22Rv1 (cell line): ENCODE measurements at regions not wholly inside any gene's neighbourhood (a gene's known extent, or its start where the extent isn't known, plus 50 kb on each side); places are given as distances from the start of the nearest gene placed in this dataset.

Experiments
- H3K27ac ChIP-seq: fragments of 450-650 bp; 2 replicates; pipeline ENCODE4 v1.5.1; 2017
- ZFX ChIP-seq: fragments of 450-650 bp; IDR thresholded peaks from 2 replicates; pipeline ENCODE4 v1.6.1; 2017; ENCODE audit warnings: antibody characterized with exemption, borderline replicate concordance
- TF ChIP-seq, protein P1 (sequence below): fragments of 450-650 bp; IDR thresholded peaks from 2 replicates; pipeline ENCODE4 v1.5.1; 2017; ENCODE audit warnings: mild to moderate bottlenecking

DNA sequence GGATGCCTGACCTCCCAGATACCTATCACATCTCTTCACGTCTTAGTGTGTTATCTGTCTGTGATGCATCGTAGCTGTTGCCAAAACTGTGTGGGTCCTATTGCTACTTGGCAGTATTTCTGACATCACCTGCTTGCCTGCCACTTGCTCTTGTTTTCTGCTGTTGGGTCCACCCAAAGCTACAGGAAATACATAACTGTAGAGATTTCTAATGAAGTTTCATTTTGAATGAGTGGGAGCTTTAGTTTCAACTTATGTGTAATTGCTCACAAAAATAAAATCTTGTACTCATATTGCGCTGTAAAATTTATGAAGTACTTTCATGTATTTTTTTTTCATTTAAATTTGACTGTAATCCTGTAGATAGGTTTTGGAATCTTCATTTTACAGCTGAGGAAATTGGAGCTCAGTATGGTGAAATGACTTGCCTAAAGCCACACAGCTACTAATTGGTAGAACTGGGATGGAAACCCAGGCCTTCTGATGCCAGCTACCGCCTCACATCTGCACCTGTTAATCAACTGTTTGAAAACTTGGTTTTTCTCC, 113.6 kb upstream of the MAN1A1 start:
- TF ChIP-seq, protein P1, sequence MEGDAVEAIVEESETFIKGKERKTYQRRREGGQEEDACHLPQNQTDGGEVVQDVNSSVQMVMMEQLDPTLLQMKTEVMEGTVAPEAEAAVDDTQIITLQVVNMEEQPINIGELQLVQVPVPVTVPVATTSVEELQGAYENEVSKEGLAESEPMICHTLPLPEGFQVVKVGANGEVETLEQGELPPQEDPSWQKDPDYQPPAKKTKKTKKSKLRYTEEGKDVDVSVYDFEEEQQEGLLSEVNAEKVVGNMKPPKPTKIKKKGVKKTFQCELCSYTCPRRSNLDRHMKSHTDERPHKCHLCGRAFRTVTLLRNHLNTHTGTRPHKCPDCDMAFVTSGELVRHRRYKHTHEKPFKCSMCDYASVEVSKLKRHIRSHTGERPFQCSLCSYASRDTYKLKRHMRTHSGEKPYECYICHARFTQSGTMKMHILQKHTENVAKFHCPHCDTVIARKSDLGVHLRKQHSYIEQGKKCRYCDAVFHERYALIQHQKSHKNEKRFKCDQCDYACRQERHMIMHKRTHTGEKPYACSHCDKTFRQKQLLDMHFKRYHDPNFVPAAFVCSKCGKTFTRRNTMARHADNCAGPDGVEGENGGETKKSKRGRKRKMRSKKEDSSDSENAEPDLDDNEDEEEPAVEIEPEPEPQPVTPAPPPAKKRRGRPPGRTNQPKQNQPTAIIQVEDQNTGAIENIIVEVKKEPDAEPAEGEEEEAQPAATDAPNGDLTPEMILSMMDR, result no peak
- TF ChIP-seq ZFX, result no peak
- no peak overlapping the region for H3K27ac ChIP-seq

DNA sequence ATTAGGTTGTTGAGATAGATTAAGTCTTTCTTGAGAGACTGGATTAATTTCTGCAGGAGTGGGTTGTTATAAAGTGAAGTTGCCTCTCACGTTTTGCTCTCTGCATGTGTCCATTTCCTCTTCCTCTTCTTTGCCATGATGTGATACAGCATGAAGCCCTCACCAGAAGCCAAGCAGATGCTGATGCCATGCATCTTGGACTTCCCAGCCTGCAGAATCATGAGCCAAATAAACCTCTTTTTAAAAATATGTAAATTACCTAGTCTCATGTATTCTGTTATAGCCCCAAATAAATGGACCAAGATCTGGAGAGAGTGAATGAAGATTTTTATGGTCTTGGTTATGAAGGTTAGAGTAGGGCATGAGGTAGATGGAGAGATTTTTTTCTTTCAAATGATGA, 111.6 kb upstream of the MAN1A1 start:
- TF ChIP-seq, protein P1, result no peak
- no peak for TF ChIP-seq ZFX
- H3K27ac ChIP-seq, result no peak overlapping the region

DNA sequence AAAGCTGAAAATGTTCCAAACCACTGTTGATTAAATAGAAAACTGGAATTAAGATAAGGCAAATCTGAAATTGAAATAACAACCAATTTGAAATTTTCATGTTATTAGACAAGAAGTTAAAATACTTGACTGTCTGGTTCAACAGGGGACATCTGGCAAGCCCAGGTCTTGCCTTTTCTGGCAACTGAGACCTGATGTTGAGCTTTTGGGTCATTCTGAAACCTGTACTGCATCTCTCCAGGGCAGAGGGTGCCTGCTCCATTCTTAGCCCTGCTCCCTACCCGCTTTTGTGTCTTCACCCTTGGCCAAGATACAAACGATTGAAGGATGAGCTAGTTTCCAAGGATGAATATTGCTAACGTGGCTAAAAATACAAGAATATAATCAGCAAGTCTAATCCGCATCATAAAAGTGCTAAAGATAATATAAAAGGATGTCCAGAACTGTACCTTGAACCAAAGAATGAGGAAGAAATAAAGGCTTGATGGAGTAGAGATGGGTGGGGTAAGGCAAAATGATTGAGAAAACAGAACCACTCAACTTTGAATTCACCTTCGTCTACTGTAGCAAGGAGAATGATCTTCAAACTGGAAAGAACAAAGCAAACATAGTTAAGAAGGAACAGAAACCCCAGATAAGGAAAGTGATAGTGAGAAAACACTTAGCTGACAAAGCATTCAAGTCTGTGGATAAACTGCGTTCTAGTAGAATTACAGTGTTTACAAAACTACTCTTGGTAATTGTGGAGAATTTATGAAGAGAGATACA, 109.8 kb upstream of the MAN1A1 start:
- H3K27ac ChIP-seq, result no peak overlapping the region
- TF ChIP-seq ZFX, result no peak
- TF ChIP-seq, protein P1, result no peak

DNA sequence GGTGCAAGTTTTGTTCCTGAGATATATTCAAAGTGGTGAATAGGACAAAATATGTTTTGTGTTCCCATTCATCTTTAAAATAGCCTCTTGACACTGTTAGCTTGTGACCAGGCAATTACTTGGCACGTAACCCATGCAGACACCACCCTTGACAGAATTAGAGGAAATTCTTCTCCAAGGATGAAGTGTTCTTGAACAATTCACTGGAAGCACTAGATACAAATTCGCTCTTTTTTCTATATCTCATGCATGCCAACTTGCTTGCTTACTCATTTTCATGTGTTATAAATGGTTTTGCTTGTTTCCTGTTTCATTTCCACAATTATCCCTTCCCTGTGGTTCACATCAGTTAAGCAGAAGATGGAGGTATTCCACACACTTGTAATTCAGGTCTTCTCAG, 105.2 kb upstream of the MAN1A1 start:
- TF ChIP-seq, protein P1, result no peak
- TF ChIP-seq ZFX, result no peak

DNA sequence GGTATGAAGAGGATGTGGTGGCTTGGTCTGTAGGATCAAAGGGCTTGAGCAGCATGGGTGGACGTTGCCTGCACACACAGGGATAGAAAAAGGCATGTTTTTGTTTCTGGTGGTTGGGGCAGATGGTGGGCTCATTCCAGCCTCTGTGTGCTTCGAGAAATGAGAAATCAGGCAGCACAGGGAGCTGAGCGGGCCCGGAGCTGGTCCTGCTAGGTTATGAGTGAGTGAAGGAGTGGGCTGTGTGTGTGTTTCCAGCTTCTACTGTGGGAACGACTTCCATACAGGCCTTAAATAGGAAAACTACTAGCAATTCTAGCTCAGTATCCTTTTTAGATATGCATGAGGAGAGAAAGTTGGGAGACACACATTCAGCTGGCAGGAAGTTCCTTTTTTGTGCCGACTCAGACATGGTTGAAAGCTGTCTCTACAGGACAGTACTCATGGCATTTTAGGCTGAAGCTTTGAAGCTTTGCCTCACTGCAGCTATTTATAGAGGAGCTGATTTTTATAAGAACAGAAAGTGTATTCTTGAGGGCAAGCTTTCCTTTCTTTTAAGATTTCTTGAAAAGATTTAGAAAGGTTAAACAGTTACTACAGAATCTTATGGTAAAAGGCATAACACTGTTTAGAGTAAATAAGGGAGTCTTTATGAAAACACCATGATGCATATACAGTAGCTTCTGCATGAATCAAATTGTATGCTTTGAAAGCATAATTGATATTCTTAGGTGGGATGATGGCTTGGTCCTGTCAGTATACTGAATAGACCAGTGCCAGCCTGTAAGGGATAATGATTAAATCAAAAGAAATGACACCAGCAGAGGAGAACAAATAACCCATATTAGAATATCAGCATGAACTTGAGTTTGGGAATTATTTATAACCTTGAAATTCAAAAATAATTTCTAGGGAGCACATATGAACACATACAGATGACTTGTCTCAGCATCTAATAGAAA, 104.0 kb upstream of the MAN1A1 start:
- no peak for TF ChIP-seq ZFX
- TF ChIP-seq, protein P1, result no peak
- no peak overlapping the region for H3K27ac ChIP-seq

More for the DNA sequence above, 105.2 kb upstream of the MAN1A1 start:
- no peak overlapping the region for H3K27ac ChIP-seq

DNA sequence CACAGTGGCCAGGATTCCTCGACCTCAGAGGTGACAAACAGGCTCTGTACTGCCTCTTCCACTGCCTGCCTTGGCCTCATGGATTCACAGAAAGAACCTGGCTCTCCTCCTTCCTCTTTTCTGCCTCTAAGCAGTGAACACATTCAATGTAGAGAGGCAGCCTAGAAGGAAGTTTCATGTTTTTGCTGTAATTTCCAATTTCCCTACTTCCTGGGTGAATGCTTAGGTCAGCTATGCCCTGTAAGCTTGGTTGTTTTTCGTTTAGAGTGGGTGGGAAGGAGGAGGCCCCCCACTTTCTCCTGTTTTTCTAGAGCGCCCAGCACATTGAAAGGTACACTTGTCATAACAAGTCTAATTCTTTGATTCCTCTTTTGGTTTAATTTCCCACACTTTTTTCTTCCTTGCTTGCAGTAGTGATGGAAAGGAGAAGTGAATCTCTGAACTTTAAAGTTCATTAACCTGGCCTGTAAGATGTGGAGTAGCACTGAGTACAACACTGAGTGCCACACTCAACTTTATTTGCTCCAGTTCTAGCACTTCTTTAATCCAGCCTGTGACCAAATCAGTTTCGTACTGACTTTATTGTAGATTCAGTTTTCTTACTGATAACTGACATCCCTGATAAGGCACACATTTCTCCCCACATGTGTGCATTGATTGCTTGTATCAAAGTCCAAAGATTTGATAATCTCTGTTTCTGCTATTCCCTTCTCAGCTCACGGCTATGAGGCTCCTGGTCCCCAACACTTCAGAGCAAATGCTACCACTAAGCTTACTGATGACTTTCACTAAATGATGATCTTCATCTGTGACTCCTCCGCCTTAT, 100.0 kb upstream of the MAN1A1 start:
- TF ChIP-seq ZFX, result no peak
- TF ChIP-seq, protein P1, result no peak
- no peak overlapping the region for H3K27ac ChIP-seq
